ENCODE measurements at regions not wholly inside any gene's neighbourhood (a gene's known extent, or its start where the extent isn't known, plus 50 kb on each side); places are given as distances from the start of the nearest gene placed in this dataset.

DNA sequence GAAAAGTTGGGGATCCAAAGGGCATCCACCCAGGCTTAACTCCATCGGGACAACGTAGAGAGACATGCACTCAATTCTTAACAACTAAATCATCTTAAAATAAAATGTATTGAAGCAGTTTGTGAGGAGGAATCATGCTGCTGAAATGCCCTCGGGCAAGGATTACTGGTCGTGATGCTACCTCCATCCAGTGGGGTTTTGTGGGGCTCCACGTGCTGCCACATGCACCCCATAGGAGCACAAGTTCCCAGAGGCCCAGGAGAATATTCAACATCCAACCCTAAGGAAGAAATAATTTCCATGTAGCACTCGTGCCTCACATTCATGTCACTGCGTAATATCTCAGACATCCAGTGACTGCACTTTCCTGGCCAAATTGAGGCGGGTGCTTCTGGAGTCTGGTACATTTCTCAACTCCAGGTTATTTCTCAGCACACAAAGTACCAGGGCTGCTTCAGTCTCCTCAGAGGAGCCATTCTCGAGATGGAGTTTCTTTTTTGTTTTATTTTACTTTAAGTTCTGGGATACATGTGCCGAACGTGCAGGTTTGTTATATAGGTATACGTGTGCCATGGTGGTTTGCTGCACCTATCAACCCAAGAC, 429.8 kb downstream of the FOXO1 start:
- Histone ChIP-seq H3K79me2 (ENCODE audit: control insufficient read depth, insufficient read depth, low read length) (no peaks in the 10 kb centered on the region), H4K20me1 (ENCODE audit: control insufficient read depth, extremely low read depth, insufficient read depth, low read length) (no peaks in the 10 kb centered on the region), H3K4me1 (ENCODE audit: control insufficient read depth, extremely low read depth, insufficient read depth, low read length) (peaks cover 42% of the 10 kb centered on the region), H3K27me3 (ENCODE audit: control insufficient read depth, extremely low read depth, insufficient read depth, low read length) (no peaks in the 10 kb centered on the region), H3K36me3 (ENCODE audit: control insufficient read depth in 2 of 2, extremely low read depth in 1 of 2, insufficient read depth in 2 of 2, low read length in 2 of 2) (no peaks in the 10 kb centered on the region), H3K9me1 (ENCODE audit: control insufficient read depth, extremely low read depth, insufficient read depth, low read length) (no peaks in the 10 kb centered on the region), H3K4me3 (ENCODE audit: control insufficient read depth in 2 of 3, extremely low read depth in 1 of 3, insufficient read depth in 2 of 3, low read depth in 1 of 3, low read length in 3 of 3) (no peak overlapping the region), H2AFZ (ENCODE audit: control insufficient read depth, low read length) (peak overlapping the region; percentile 71), H3K9me3 (ENCODE audit: control insufficient read depth, low read depth, low read length) (no peaks in the 10 kb centered on the region), H3K4me2 (ENCODE audit: control insufficient read depth, extremely low read depth, insufficient read depth, low read depth, low read length) (peak overlapping the region; percentile 60), H3K9ac (ENCODE audit: control insufficient read depth, extremely low read depth, insufficient read depth, low read length) (no peak overlapping the region), H3K27ac (ENCODE audit: control insufficient read depth, insufficient read depth, low read length) (peak overlapping the region; percentile 29)
- dilution Hi-C loops (cut with MboI; ENCODE audit: extremely low pct_ligation_motif_present, low sequenced_read_pairs): no loop called here
- FAIRE-seq (no peak), DNase-seq (ENCODE audit: low read depth, low spot score) (no peak)
- no peak for TF ChIP-seq CTCF (optimal IDR thresholded peaks at IDR 0.05 in 1 of 3, IDR thresholded peaks at IDR 0.05 in 1 of 3, conservative IDR thresholded peaks at IDR 0.05 in 1 of 3; ENCODE audit: extremely low read depth in 1 of 3, insufficient read depth in 2 of 3, low read length in 3 of 3)
- no peak for TF ChIP-seq EZH2 (IDR thresholded peaks at IDR 0.05; ENCODE audit: low read length)

DNA sequence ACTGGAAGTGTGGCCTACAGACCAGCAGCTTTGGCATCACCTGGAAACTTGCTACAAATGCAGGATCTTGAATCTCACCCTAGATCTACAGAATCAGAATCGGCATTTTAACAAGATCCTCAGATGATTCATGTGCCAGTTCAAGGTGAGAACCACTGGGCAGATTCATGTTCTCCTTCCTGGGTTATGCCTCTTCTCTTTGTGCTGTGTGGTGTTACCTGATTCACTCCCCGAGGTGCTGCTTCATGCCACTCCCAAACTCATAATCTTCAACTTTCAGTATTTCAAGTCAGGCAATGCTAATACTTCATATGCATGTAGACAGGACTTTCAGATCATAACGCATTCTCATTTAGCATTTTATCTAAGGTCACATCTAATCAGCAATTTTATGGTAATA, 427.7 kb downstream of the FOXO1 start:
- TF ChIP-seq EZH2 (IDR thresholded peaks at IDR 0.05; ENCODE audit: low read length) (no peak), CTCF (optimal IDR thresholded peaks at IDR 0.05 in 1 of 3, IDR thresholded peaks at IDR 0.05 in 1 of 3, conservative IDR thresholded peaks at IDR 0.05 in 1 of 3; ENCODE audit: extremely low read depth in 1 of 3, insufficient read depth in 2 of 3, low read length in 3 of 3) (no peak)
- Histone ChIP-seq H3K4me3 (ENCODE audit: control insufficient read depth in 2 of 3, extremely low read depth in 1 of 3, insufficient read depth in 2 of 3, low read depth in 1 of 3, low read length in 3 of 3) (no peak overlapping the region), H4K20me1 (ENCODE audit: control insufficient read depth, extremely low read depth, insufficient read depth, low read length) (no peaks in the 10 kb centered on the region), H3K9me1 (ENCODE audit: control insufficient read depth, extremely low read depth, insufficient read depth, low read length) (no peaks in the 10 kb centered on the region), H3K4me2 (ENCODE audit: control insufficient read depth, extremely low read depth, insufficient read depth, low read depth, low read length) (no peak overlapping the region), H3K27ac (ENCODE audit: control insufficient read depth, insufficient read depth, low read length) (no peak overlapping the region), H3K36me3 (ENCODE audit: control insufficient read depth in 2 of 2, extremely low read depth in 1 of 2, insufficient read depth in 2 of 2, low read length in 2 of 2) (no peaks in the 10 kb centered on the region), H3K27me3 (ENCODE audit: control insufficient read depth, extremely low read depth, insufficient read depth, low read length) (no peaks in the 10 kb centered on the region), H3K9me3 (ENCODE audit: control insufficient read depth, low read depth, low read length) (no peaks in the 10 kb centered on the region), H3K79me2 (ENCODE audit: control insufficient read depth, insufficient read depth, low read length) (no peaks in the 10 kb centered on the region), H2AFZ (ENCODE audit: control insufficient read depth, low read length) (peak overlapping the region; percentile 0), H3K4me1 (ENCODE audit: control insufficient read depth, extremely low read depth, insufficient read depth, low read length) (peaks cover 36% of the 10 kb centered on the region), H3K9ac (ENCODE audit: control insufficient read depth, extremely low read depth, insufficient read depth, low read length) (no peak overlapping the region)
- DNase-seq (ENCODE audit: low read depth, low spot score) (no peak), FAIRE-seq (peak; percentile 78)
- dilution Hi-C loops (cut with MboI; ENCODE audit: extremely low pct_ligation_motif_present, low sequenced_read_pairs): no loop called here

Measured in keratinocyte (primary cell).